GM21447 (cell line): ENCODE measurements at regions not wholly inside any gene's neighbourhood (a gene's known extent, or its start where the extent isn't known, plus 50 kb on each side); places are given as distances from the start of the nearest gene placed in this dataset.

Experiments used
- ATAC-seq: cut with Tn5 transposase; IDR thresholded peaks from one replicate; pipeline ENCODE4 v1.9.1; 2021; ENCODE audit not compliant: unreplicated experiment

- no peak for ATAC-seq
Observed at GRCh38 chr1:233516732-233517131, 97.2 kb upstream of the KCNK1 start.

- ATAC-seq: peak; percentile 53
Observed at GRCh38 chr1:233518344-233518743, 95.6 kb upstream of the KCNK1 start.

GRCh38 chr1:233520261-233521191 lies 93.4 kb upstream of the KCNK1 start:
- no peak for ATAC-seq

GRCh38 chr1:233523047-233523446 lies 90.9 kb upstream of the KCNK1 start:
- no peak for ATAC-seq

GRCh38 chr1:233527818-233528217 lies 86.1 kb upstream of the KCNK1 start:
- ATAC-seq: no peak

- ATAC-seq: no peak
Observed at GRCh38 chr1:233530665-233531386, 83.1 kb upstream of the KCNK1 start.

- ATAC-seq: no peak
Observed at GRCh38 chr1:233540816-233541215, 73.1 kb upstream of the KCNK1 start.

- no peak for ATAC-seq
Observed at GRCh38 chr1:233543338-233544255, 70.3 kb upstream of the KCNK1 start.

GRCh38 chr1:233544304-233544703 lies 69.6 kb upstream of the KCNK1 start:
- ATAC-seq: no peak

GRCh38 chr1:233547726-233548125 lies 66.2 kb upstream of the KCNK1 start:
- no peak for ATAC-seq

GRCh38 chr1:233549404-233549803 lies 64.5 kb upstream of the KCNK1 start:
- no peak for ATAC-seq

GRCh38 chr1:233549917-233550316 lies 64.0 kb upstream of the KCNK1 start:
- no peak for ATAC-seq

- ATAC-seq: no peak
Observed at GRCh38 chr1:233554037-233554436, 59.9 kb upstream of the KCNK1 start.

GRCh38 chr1:233561708-233562426 lies 52.0 kb upstream of the KCNK1 start:
- ATAC-seq: no peak
